HT-29 (cell line): ENCODE measurements at regions not wholly inside any gene's neighbourhood (a gene's known extent, or its start where the extent isn't known, plus 50 kb on each side); places are given as distances from the start of the nearest gene placed in this dataset.

Source experiments
- DNase-seq: peaks from one replicate; pipeline ENCODE4 v3.0.0-alpha.2; 2015; ENCODE audit warnings: low spot score

GRCh38 chr2:134167015-134167414, 86.9 kb upstream of the MGAT5 start:
- no peak for DNase-seq

GRCh38 chr2:134169788-134170187, 84.1 kb upstream of the MGAT5 start:
- DNase-seq = no peak

- no peak for DNase-seq
Measured at GRCh38 chr2:134170294-134170693, 83.6 kb upstream of the MGAT5 start.

GRCh38 chr2:134170700-134171099, 83.2 kb upstream of the MGAT5 start:
- no peak for DNase-seq

- DNase-seq = peak; percentile 58
Measured at GRCh38 chr2:134173338-134174016, 80.4 kb upstream of the MGAT5 start.

GRCh38 chr2:134174711-134175110, 79.2 kb upstream of the MGAT5 start:
- DNase-seq = no peak

GRCh38 chr2:134175834-134176233, 78.0 kb upstream of the MGAT5 start:
- no peak for DNase-seq

- no peak for DNase-seq
Measured at GRCh38 chr2:134177351-134177931, 76.4 kb upstream of the MGAT5 start.

- no peak for DNase-seq
Measured at GRCh38 chr2:134178138-134178877, 75.6 kb upstream of the MGAT5 start.

- DNase-seq = no peak
Measured at GRCh38 chr2:134181219-134181618, 72.7 kb upstream of the MGAT5 start.

GRCh38 chr2:134183679-134184078, 70.2 kb upstream of the MGAT5 start:
- no peak for DNase-seq

GRCh38 chr2:134185639-134186038, 68.2 kb upstream of the MGAT5 start:
- no peak for DNase-seq

- peak; percentile 37 for DNase-seq
Measured at GRCh38 chr2:134189009-134189720, 64.7 kb upstream of the MGAT5 start.

GRCh38 chr2:134190062-134190806, 63.6 kb upstream of the MGAT5 start:
- DNase-seq = no peak

- no peak for DNase-seq
Measured at GRCh38 chr2:134190807-134191203, 63.1 kb upstream of the MGAT5 start.

GRCh38 chr2:134191835-134192234, 62.0 kb upstream of the MGAT5 start:
- DNase-seq = no peak

- DNase-seq = no peak
Measured at GRCh38 chr2:134193006-134193405, 60.9 kb upstream of the MGAT5 start.

GRCh38 chr2:134194519-134194918, 59.4 kb upstream of the MGAT5 start:
- DNase-seq = no peak

GRCh38 chr2:134195341-134195740, 58.5 kb upstream of the MGAT5 start:
- DNase-seq = no peak

- DNase-seq = no peak
Measured at GRCh38 chr2:134197445-134197844, 56.4 kb upstream of the MGAT5 start.

GRCh38 chr2:134198006-134198634, 55.8 kb upstream of the MGAT5 start:
- DNase-seq = no peak
